WTC11 (cell line): ENCODE measurements at regions not wholly inside any gene's neighbourhood (a gene's known extent, or its start where the extent isn't known, plus 50 kb on each side); places are given as distances from the start of the nearest gene placed in this dataset.

Source experiments
- ATAC-seq: fragments of 200-7000 bp; cut with Tn5 transposase; 2 replicates; pipeline ENCODE4 v1.10.0; 2021; ENCODE audit warnings: mild to moderate bottlenecking, moderate library complexity
- CTCF ChIA-PET: fragments of 300-600 bp; sonication (Branson Sonifier 250); formaldehyde crosslinking; loops from one replicate; lab custom pipeline; 2021; ENCODE audit warnings: antibody characterized with exemption; lab: Charles Lee
- POLR2A ChIA-PET: fragments of 350-600 bp; sonication (Branson Sonifier 250); formaldehyde crosslinking; loops from one replicate; lab custom pipeline; 2021; ENCODE audit warnings: antibody characterized with exemption; lab: Charles Lee
- DNase-seq: peaks from one replicate; pipeline ENCODE4 v3.0.0; 2021; ENCODE audit warnings: low spot score
- H3K27ac Mint-ChIP-seq: 2 replicates; pipeline ENCODE4 v1.8.0; 2021; ENCODE audit warnings: mixed read lengths
- H3K27me3 Mint-ChIP-seq: 2 replicates; pipeline ENCODE4 v1.8.0; 2021; ENCODE audit warnings: low read depth, mild to moderate bottlenecking, moderate library complexity, mixed read lengths
- H3K36me3 Mint-ChIP-seq: 2 replicates; pipeline ENCODE4 v1.8.0; 2021; ENCODE audit warnings: mixed read lengths
- H3K4me1 Mint-ChIP-seq: 2 replicates; pipeline ENCODE4 v1.8.0; 2022; ENCODE audit warnings: mixed read lengths
- H3K4me3 Mint-ChIP-seq: 2 replicates; pipeline ENCODE4 v1.8.0; 2021; ENCODE audit warnings: mild to moderate bottlenecking, moderate library complexity, mixed read lengths
- H3K9me3 Mint-ChIP-seq: 2 replicates; pipeline ENCODE4 v1.8.0; 2021; ENCODE audit warnings: mixed read lengths
- E2F4 ChIP-seq: sonication (generic); formaldehyde crosslinking; IDR thresholded peaks from 2 replicates; pipeline ENCODE4 v1.8.1; 2022; ENCODE audit warnings: low read depth, mild to moderate bottlenecking, moderate library complexity, missing genetic modification reagents, borderline replicate concordance
- ELF4 ChIP-seq: sonication (generic); formaldehyde crosslinking; IDR thresholded peaks from 2 replicates; pipeline ENCODE4 v1.8.1; 2022; ENCODE audit warnings: low read depth, mild to moderate bottlenecking, moderate library complexity, missing genetic modification reagents
- EMX1 ChIP-seq: fragments of 250-450 bp; sonication (Bioruptor Pico); IDR thresholded peaks from 2 replicates; pipeline ENCODE4 v1.8.0; 2021; ENCODE audit warnings: mild to moderate bottlenecking
- FOXJ3 ChIP-seq: sonication (generic); formaldehyde crosslinking; IDR thresholded peaks from 2 replicates; pipeline ENCODE4 v1.9.0; 2021; ENCODE audit warnings: missing genetic modification reagents, mild to moderate bottlenecking, borderline replicate concordance
- FOXK1 ChIP-seq: sonication (generic); formaldehyde crosslinking; IDR thresholded peaks from 2 replicates; pipeline ENCODE4 v1.8.0; 2022; ENCODE audit warnings: mild to moderate bottlenecking, moderate library complexity, missing genetic modification reagents
- JUN ChIP-seq: sonication (generic); formaldehyde crosslinking; IDR thresholded peaks from 2 replicates; pipeline ENCODE4 v1.8.0; 2023; ENCODE audit warnings: mild to moderate bottlenecking, missing genetic modification reagents
- MXD4 ChIP-seq: fragments of 250-450 bp; sonication (Bioruptor Pico); IDR thresholded peaks from 2 replicates; pipeline ENCODE4 v1.8.0; 2021; ENCODE audit warnings: mild to moderate bottlenecking, moderate library complexity, borderline replicate concordance
- MYBL2 ChIP-seq: sonication (generic); formaldehyde crosslinking; IDR thresholded peaks from 2 replicates; pipeline ENCODE4 v1.8.1; 2023; ENCODE audit warnings: mild to moderate bottlenecking, moderate library complexity, missing genetic modification reagents
- NFYB ChIP-seq: sonication (generic); formaldehyde crosslinking; conservative IDR thresholded peaks from 2 replicates; pipeline ENCODE4 v1.8.0; 2022; ENCODE audit warnings: low read depth, missing genetic modification reagents
- NR1H2 ChIP-seq: sonication (generic); formaldehyde crosslinking; IDR thresholded peaks from 2 replicates; pipeline ENCODE4 v1.9.0; 2021; ENCODE audit warnings: mild to moderate bottlenecking, moderate library complexity, missing genetic modification reagents
- NR2C2 ChIP-seq: sonication (generic); formaldehyde crosslinking; IDR thresholded peaks from 2 replicates; pipeline ENCODE4 v1.8.0; 2022; ENCODE audit warnings: mild to moderate bottlenecking, missing genetic modification reagents
- NR3C1 ChIP-seq: sonication (generic); formaldehyde crosslinking; conservative IDR thresholded peaks from 2 replicates; pipeline ENCODE4 v1.8.1; 2023; ENCODE audit warnings: low read depth, mild to moderate bottlenecking, missing genetic modification reagents
- RORB ChIP-seq: fragments of 250-450 bp; sonication (Bioruptor Pico); IDR thresholded peaks from 2 replicates; pipeline ENCODE4 v1.9.0; 2021; ENCODE audit warnings: mild to moderate bottlenecking
- SP1 ChIP-seq: sonication (generic); formaldehyde crosslinking; conservative IDR thresholded peaks from 2 replicates; pipeline ENCODE4 v1.8.1; 2022; ENCODE audit warnings: missing genetic modification reagents
- STAT6 ChIP-seq: sonication (generic); formaldehyde crosslinking; conservative IDR thresholded peaks from 2 replicates; pipeline ENCODE4 v1.8.1; 2023; ENCODE audit warnings: mild to moderate bottlenecking, low read depth, missing genetic modification reagents, moderate library complexity
- TEAD1 ChIP-seq: sonication (generic); formaldehyde crosslinking; IDR thresholded peaks from 2 replicates; pipeline ENCODE4 v1.8.0; 2022; ENCODE audit warnings: mild to moderate bottlenecking, missing genetic modification reagents
- TP53 ChIP-seq: sonication (generic); formaldehyde crosslinking; IDR thresholded peaks from 2 replicates; pipeline ENCODE4 v1.8.1; 2023; ENCODE audit warnings: mild to moderate bottlenecking, missing genetic modification reagents
- ZBTB21 ChIP-seq: sonication (generic); formaldehyde crosslinking; IDR thresholded peaks from 2 replicates; pipeline ENCODE4 v1.8.1; 2023; ENCODE audit warnings: mild to moderate bottlenecking, missing genetic modification reagents, borderline replicate concordance
- ZNF138 ChIP-seq: sonication (generic); formaldehyde crosslinking; conservative IDR thresholded peaks from 2 replicates; pipeline ENCODE4 v1.8.1; 2022; ENCODE audit warnings: mild to moderate bottlenecking, moderate library complexity, missing genetic modification reagents
- TF ChIP-seq, protein P1 (sequence below): sonication (generic); formaldehyde crosslinking; IDR thresholded peaks from 2 replicates; pipeline ENCODE4 v1.8.1; 2023; ENCODE audit warnings: mild to moderate bottlenecking, missing genetic modification reagents, moderate library complexity
- TF ChIP-seq, protein P2 (sequence below): sonication (generic); formaldehyde crosslinking; IDR thresholded peaks from 2 replicates; pipeline ENCODE4 v1.8.1; 2022; ENCODE audit warnings: mild to moderate bottlenecking, missing genetic modification reagents, moderate library complexity, borderline replicate concordance
- TF ChIP-seq, protein P3 (sequence below): sonication (generic); formaldehyde crosslinking; IDR thresholded peaks from 2 replicates; pipeline ENCODE4 v1.8.0; 2023; ENCODE audit warnings: mild to moderate bottlenecking, missing genetic modification reagents
- TF ChIP-seq, protein P4 (sequence below): fragments of 250-450 bp; sonication (Bioruptor Pico); conservative IDR thresholded peaks from 2 replicates; pipeline ENCODE4 v1.9.0; 2021; ENCODE audit warnings: mild to moderate bottlenecking
- TF ChIP-seq, protein P5 (sequence below): fragments of 250-450 bp; sonication (Bioruptor Pico); IDR thresholded peaks from 2 replicates; pipeline ENCODE4 v1.9.0; 2021; ENCODE audit warnings: mild to moderate bottlenecking

GRCh38 chr13:82803341-82803740, 1078.9 kb downstream of the SLITRK1 start:
- POLR2A ChIA-PET = no interaction called here
- CTCF ChIA-PET = no interaction called here
- no peaks in the 10 kb centered on the region for H3K36me3 Mint-ChIP-seq
- no peak overlapping the region for H3K4me3 Mint-ChIP-seq
- H3K27ac Mint-ChIP-seq = no peak overlapping the region
- ATAC-seq (no peak), DNase-seq (no peak)
- peaks cover 5% of the 10 kb centered on the region; the same call in 1 of the 2 replicates for H3K9me3 Mint-ChIP-seq
- no peaks in the 10 kb centered on the region for H3K27me3 Mint-ChIP-seq
- TF ChIP-seq FOXK1 (no peak), MYBL2 (CRISPR knock-in tag) (no peak), NR2C2 (CRISPR knock-in tag) (no peak), STAT6 (CRISPR knock-in tag) (no peak), EMX1 (CRISPR knock-in tag) (no peak), MXD4 (CRISPR knock-in tag) (no peak), ELF4 (CRISPR knock-in tag) (no peak), RORB (CRISPR knock-in tag) (no peak), TEAD1 (CRISPR knock-in tag) (no peak), E2F4 (CRISPR knock-in tag) (no peak), JUN (CRISPR knock-in tag) (no peak), NR1H2 (CRISPR knock-in tag) (no peak), ZNF138 (CRISPR knock-in tag) (no peak)
- TF ChIP-seq, protein P1, sequence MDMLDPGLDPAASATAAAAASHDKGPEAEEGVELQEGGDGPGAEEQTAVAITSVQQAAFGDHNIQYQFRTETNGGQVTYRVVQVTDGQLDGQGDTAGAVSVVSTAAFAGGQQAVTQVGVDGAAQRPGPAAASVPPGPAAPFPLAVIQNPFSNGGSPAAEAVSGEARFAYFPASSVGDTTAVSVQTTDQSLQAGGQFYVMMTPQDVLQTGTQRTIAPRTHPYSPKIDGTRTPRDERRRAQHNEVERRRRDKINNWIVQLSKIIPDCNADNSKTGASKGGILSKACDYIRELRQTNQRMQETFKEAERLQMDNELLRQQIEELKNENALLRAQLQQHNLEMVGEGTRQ (CRISPR knock-in tag) = no peak
- TF ChIP-seq, protein P2, sequence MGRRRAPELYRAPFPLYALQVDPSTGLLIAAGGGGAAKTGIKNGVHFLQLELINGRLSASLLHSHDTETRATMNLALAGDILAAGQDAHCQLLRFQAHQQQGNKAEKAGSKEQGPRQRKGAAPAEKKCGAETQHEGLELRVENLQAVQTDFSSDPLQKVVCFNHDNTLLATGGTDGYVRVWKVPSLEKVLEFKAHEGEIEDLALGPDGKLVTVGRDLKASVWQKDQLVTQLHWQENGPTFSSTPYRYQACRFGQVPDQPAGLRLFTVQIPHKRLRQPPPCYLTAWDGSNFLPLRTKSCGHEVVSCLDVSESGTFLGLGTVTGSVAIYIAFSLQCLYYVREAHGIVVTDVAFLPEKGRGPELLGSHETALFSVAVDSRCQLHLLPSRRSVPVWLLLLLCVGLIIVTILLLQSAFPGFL = no peak
- H3K4me1 Mint-ChIP-seq = 0 out of 2 replicates have a peak, but pooled peaks cover under 1% of the 10 kb centered on the region

- DNase-seq (no peak), ATAC-seq (no peak)
- Mint-ChIP-seq H3K27ac (no peak overlapping the region), H3K4me3 (no peak overlapping the region), H3K4me1 (peaks cover 8% of the 10 kb centered on the region), H3K9me3 (peaks cover 5% of the 10 kb centered on the region; the same call in 1 of the 2 replicates), H3K36me3 (no peaks in the 10 kb centered on the region), H3K27me3 (no peaks in the 10 kb centered on the region)
- CTCF ChIA-PET = no interaction called here
- POLR2A ChIA-PET = no interaction called here
- TF ChIP-seq NR3C1 (CRISPR knock-in tag) (no peak), TEAD1 (CRISPR knock-in tag) (no peak), FOXJ3 (CRISPR knock-in tag) (no peak), NFYB (CRISPR knock-in tag) (no peak), ZBTB21 (CRISPR knock-in tag) (no peak), SP1 (CRISPR knock-in tag) (no peak), NR2C2 (CRISPR knock-in tag) (no peak), TP53 (CRISPR knock-in tag) (no peak)
- TF ChIP-seq, protein P3, sequence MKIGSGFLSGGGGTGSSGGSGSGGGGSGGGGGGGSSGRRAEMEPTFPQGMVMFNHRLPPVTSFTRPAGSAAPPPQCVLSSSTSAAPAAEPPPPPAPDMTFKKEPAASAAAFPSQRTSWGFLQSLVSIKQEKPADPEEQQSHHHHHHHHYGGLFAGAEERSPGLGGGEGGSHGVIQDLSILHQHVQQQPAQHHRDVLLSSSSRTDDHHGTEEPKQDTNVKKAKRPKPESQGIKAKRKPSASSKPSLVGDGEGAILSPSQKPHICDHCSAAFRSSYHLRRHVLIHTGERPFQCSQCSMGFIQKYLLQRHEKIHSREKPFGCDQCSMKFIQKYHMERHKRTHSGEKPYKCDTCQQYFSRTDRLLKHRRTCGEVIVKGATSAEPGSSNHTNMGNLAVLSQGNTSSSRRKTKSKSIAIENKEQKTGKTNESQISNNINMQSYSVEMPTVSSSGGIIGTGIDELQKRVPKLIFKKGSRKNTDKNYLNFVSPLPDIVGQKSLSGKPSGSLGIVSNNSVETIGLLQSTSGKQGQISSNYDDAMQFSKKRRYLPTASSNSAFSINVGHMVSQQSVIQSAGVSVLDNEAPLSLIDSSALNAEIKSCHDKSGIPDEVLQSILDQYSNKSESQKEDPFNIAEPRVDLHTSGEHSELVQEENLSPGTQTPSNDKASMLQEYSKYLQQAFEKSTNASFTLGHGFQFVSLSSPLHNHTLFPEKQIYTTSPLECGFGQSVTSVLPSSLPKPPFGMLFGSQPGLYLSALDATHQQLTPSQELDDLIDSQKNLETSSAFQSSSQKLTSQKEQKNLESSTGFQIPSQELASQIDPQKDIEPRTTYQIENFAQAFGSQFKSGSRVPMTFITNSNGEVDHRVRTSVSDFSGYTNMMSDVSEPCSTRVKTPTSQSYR (CRISPR knock-in tag) = no peak
- TF ChIP-seq, protein P4, sequence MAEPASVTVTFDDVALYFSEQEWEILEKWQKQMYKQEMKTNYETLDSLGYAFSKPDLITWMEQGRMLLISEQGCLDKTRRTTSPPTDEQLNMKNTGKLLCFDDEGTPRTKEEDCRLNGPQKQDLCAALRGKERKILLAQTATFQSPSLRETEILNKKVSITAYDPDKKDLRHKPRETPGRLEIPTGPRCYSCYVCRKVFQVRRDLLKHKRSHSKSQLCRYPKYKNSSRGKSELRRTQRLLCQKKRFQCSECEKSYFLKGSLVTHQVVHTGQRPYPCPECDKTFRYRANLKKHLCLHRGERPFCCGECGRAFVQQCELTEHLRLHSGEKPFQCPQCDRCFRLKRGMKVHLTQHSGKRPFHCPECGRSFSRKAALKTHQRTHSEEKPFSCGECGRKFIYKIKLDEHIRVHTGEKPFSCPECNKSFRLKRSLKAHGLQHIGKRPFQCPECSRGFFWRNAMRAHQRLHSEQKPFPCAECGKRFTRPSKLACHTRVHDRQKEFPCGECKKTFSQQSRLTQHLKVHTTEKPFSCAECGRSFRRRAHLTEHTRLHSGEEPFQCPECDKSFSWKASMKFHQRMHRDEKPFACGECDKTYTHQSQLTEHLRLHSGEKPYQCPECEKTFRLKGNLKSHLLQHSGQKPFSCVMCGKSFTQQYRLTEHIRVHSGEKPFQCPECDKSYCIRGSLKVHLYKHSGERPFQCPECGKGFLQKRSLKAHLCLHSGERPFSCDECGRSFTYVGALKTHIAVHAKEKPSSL (CRISPR knock-in tag) = no peak
- TF ChIP-seq, protein P5, sequence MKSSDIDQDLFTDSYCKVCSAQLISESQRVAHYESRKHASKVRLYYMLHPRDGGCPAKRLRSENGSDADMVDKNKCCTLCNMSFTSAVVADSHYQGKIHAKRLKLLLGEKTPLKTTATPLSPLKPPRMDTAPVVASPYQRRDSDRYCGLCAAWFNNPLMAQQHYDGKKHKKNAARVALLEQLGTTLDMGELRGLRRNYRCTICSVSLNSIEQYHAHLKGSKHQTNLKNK (CRISPR knock-in tag) = no peak
Observed at GRCh38 chr13:82802528-82802927, 1079.7 kb downstream of the SLITRK1 start.
